ENCODE measurements at regions not wholly inside any gene's neighbourhood (a gene's known extent, or its start where the extent isn't known, plus 50 kb on each side); places are given as distances from the start of the nearest gene placed in this dataset.
"Not testable (repeated sequence)": the region's sequence is repeated elsewhere in the genome, so short reads cannot be mapped to it uniquely, and the experiment has no call there.

DNA sequence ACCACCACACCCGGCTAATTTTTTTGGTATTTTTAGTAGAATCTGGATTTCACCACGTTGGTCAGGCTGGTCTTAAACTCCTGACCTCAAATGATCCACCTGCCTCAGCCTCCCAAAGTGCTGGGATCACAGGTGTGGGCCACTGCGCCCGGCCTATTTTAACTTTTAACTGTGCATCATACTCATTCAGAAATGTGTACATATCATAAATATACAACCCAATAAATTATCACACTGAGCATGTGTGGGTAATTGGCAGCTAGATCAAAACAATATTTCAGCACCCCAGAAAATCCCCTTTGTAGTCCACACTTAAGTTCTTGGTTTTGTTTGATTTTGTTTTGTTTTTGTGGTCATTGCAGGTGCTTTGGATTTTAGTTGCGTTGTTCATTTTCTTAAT, 228.9 kb upstream of the ZNF217 start:
- H3K4me3 ChIP-seq (ENCODE audit: control insufficient read depth in 1 of 2, extremely low read depth in 1 of 2, low read length in 1 of 2), result no peak overlapping the region
- no peaks in the 10 kb centered on the region for H3K9me3 ChIP-seq
- peaks cover 0 to 10% (median 5%) of the 10 kb centered on the region in 3 donors for H3K9me3 Mint-ChIP-seq
- POLR2A ChIA-PET, result no interaction called here
- no peak overlapping the region for H3K27ac ChIP-seq (ENCODE audit: low read length)
- H3K4me3 Mint-ChIP-seq, result no peak overlapping the region
- 100% methylated on average over 1 of the region's 5 CpGs for WGBS (ENCODE audit: insufficient coverage)
- no peaks in the 10 kb centered on the region for H3K27me3 ChIP-seq (replicated peaks in 1 of 2; ENCODE audit: control insufficient read depth in 2 of 2, extremely low read depth in 1 of 2, insufficient read depth in 2 of 2, low read length in 1 of 2)
- CTCF ChIA-PET, result no interaction called here
- DNase-seq, result no peak
- peaks cover 7 to 17% (median 17%) of the 10 kb centered on the region in 3 donors for H3K4me1 Mint-ChIP-seq
- H3K36me3 ChIP-seq (ENCODE audit: control insufficient read depth in 2 of 2, extremely low read depth in 1 of 2, insufficient read depth in 1 of 2, low read length in 1 of 2), result no peaks in the 10 kb centered on the region
- no peaks in the 10 kb centered on the region for H3K27me3 Mint-ChIP-seq
- no peak for ATAC-seq (replicated peaks in 1 of 4)
- H3K4me1 ChIP-seq (ENCODE audit: control insufficient read depth in 1 of 2, extremely low read depth in 1 of 2, insufficient read depth in 2 of 2, low read length in 2 of 2), result peaks cover 0 to 3% of the 10 kb centered on the region in 2 experiments
- no peak overlapping the region for H3K27ac Mint-ChIP-seq
- no peaks in the 10 kb centered on the region for H3K36me3 Mint-ChIP-seq

DNA sequence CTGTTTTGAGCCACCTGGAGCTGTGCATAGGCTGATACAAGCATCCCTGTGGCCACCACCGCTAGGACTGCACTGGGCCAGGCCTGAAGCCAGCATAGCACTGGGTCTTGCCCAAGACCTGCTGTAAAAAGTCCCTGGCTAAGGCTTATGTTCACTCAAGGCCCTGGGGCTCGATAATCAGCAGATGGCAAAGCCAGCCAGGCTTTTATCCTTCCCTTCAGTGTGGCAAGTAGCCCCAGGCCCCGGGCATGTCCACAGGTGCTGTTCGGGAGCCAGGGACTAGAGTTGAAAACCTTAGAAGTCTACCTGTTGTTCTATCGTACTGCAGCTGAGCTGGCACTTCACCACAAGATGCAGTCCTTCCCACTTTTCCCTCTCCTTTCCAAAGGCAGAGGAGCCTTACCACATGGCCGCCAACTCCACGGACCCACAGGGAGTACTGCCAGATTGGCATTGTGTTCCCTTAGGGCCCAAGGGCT, 226.4 kb upstream of the ZNF217 start:
- no peaks in the 10 kb centered on the region for H3K36me3 Mint-ChIP-seq
- H3K27me3 Mint-ChIP-seq, result no peaks in the 10 kb centered on the region
- WGBS (ENCODE audit: insufficient coverage), result 94% methylated on average over 6 of the region's 7 CpGs
- DNase-seq, result no peak
- no peaks in the 10 kb centered on the region for H3K27me3 ChIP-seq (replicated peaks in 1 of 2; ENCODE audit: control insufficient read depth in 2 of 2, extremely low read depth in 1 of 2, insufficient read depth in 2 of 2, low read length in 1 of 2)
- H3K4me1 ChIP-seq (ENCODE audit: control insufficient read depth in 1 of 2, extremely low read depth in 1 of 2, insufficient read depth in 2 of 2, low read length in 2 of 2), result peaks cover 0 to 7% of the 10 kb centered on the region in 2 experiments
- ChIA-PET CTCF (interaction anchor here in 1 of 2 donors (0.6 kb wide), 1 partner anchor 10 kb away, joined by 3 read pairs; no protein-coding TSS in a partner anchor), POLR2A (no interaction called here)
- no peak overlapping the region for H3K4me3 Mint-ChIP-seq
- H3K27ac ChIP-seq (ENCODE audit: low read length), result no peak overlapping the region
- ATAC-seq (replicated peaks in 1 of 4), result no peak
- peaks cover 0 to 10% (median 5%) of the 10 kb centered on the region in 3 donors for H3K9me3 Mint-ChIP-seq
- no peaks in the 10 kb centered on the region for H3K36me3 ChIP-seq (ENCODE audit: control insufficient read depth in 2 of 2, extremely low read depth in 1 of 2, insufficient read depth in 1 of 2, low read length in 1 of 2)
- H3K27ac Mint-ChIP-seq, result no peak overlapping the region
- H3K9me3 ChIP-seq, result no peaks in the 10 kb centered on the region
- peaks cover 14 to 26% (median 22%) of the 10 kb centered on the region in 3 donors for H3K4me1 Mint-ChIP-seq
- H3K4me3 ChIP-seq (ENCODE audit: control insufficient read depth in 1 of 2, extremely low read depth in 1 of 2, low read length in 1 of 2), result no peak overlapping the region

DNA sequence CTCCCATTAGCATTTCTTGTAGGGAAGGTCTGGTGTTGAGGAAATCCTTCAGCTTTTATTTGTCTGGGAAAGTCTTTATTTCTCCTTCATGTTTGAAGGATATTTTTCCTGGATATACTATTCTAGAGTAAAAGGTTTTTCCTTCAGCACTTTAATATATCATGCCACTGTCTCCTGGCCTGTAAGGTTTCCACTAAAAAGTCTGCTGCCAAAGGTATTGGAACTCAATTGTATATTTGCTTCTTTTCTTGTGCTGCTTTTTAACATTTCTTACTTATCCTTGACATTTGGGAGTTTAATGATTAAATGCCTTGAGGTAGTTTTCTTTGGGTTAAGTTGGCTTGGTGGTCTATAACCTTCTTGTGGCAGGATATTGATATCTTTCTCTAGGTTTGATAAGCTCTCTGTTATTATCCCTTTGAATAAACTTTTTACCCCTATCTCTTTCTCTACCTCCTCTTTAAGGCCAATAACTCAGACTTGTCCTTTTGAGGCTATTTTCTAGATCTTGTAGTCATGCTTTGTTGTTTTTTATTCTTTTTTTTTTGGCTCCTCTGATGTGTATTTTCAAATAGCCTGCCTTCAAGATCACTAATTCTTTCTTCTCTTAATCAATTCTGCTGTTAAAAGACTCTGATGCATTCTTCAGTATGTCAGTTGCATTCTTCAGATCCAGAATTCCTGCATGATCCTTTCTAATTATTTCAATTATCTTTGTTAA, 225.0 kb upstream of the ZNF217 start:
- ATAC-seq (replicated peaks in 1 of 4) (no peak), DNase-seq (no peak)
- ChIA-PET CTCF (interaction anchor here in 1 of 2 donors (0.6 kb wide), 1 partner anchor 11 kb away, joined by 5 read pairs; no protein-coding TSS in a partner anchor), POLR2A (interaction anchor here in 1 of 2 donors (0.7 kb wide), 1 partner anchor 187 kb away, joined by 5 read pairs; no protein-coding TSS in a partner anchor)
- H3K4me1 Mint-ChIP-seq, result peaks cover 27 to 40% (median 34%) of the 10 kb centered on the region in 3 donors
- no peak overlapping the region for H3K4me3 Mint-ChIP-seq
- H3K36me3 Mint-ChIP-seq, result no peaks in the 10 kb centered on the region
- Histone ChIP-seq H3K4me3 (ENCODE audit: control insufficient read depth in 1 of 2, extremely low read depth in 1 of 2, low read length in 1 of 2) (no peak overlapping the region), H3K4me1 (ENCODE audit: control insufficient read depth in 1 of 2, extremely low read depth in 1 of 2, insufficient read depth in 2 of 2, low read length in 2 of 2) (peaks cover 10 to 13% of the 10 kb centered on the region in 2 experiments), H3K27ac (ENCODE audit: low read length) (no peak overlapping the region), H3K27me3 (replicated peaks in 1 of 2; ENCODE audit: control insufficient read depth in 2 of 2, extremely low read depth in 1 of 2, insufficient read depth in 2 of 2, low read length in 1 of 2) (no peaks in the 10 kb centered on the region), H3K9me3 (no peaks in the 10 kb centered on the region), H3K36me3 (ENCODE audit: control insufficient read depth in 2 of 2, extremely low read depth in 1 of 2, insufficient read depth in 1 of 2, low read length in 1 of 2) (no peaks in the 10 kb centered on the region)
- no peaks in the 10 kb centered on the region for H3K27me3 Mint-ChIP-seq
- H3K9me3 Mint-ChIP-seq, result peaks cover 0 to 10% (median 5%) of the 10 kb centered on the region in 3 donors
- peak overlapping the region; percentile 3 to 13 for H3K27ac Mint-ChIP-seq

DNA sequence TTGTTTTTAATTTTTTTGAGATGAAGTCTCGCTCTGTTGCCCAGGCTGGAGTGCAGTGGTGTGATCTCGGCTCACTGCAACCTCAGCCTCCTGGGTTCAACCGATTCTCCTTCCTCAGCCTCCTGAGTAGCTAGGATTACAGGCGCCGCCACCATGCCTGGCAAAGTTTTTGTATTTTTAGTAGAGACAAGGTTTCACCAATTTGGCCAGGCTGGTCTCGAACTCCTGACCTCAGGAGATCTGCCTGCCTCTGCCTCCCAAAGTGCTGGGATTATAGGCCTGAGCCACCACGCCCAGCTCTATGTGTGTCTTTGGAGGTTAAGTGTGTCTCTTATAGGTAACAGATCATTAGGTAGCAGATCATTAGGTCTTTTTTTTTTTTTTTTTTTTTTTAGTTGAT, 223.9 kb upstream of the ZNF217 start:
- ATAC-seq (replicated peaks in 1 of 4); H3K36me3 ChIP-seq (ENCODE audit: control insufficient read depth in 2 of 2, extremely low read depth in 1 of 2, insufficient read depth in 1 of 2, low read length in 1 of 2); H3K4me3 Mint-ChIP-seq; H3K27ac Mint-ChIP-seq; DNase-seq; H3K27me3 Mint-ChIP-seq; POLR2A ChIA-PET; H3K27ac ChIP-seq (ENCODE audit: low read length); H3K4me3 ChIP-seq (ENCODE audit: control insufficient read depth in 1 of 2, extremely low read depth in 1 of 2, low read length in 1 of 2); H3K36me3 Mint-ChIP-seq; H3K27me3 ChIP-seq (replicated peaks in 1 of 2; ENCODE audit: control insufficient read depth in 2 of 2, extremely low read depth in 1 of 2, insufficient read depth in 2 of 2, low read length in 1 of 2); H3K9me3 ChIP-seq; H3K9me3 Mint-ChIP-seq: not testable (repeated sequence)
- 100% methylated on average over 3 of the region's 7 CpGs for WGBS (ENCODE audit: insufficient coverage)
- H3K4me1 ChIP-seq (ENCODE audit: control insufficient read depth in 1 of 2, extremely low read depth in 1 of 2, insufficient read depth in 2 of 2, low read length in 2 of 2), result peaks cover 10 to 13% of the 10 kb centered on the region in 2 experiments
- CTCF ChIA-PET, result interaction anchor here (0.6 kb wide), 2 partner anchors 32 to 74 kb away, joined by 3 to 4 read pairs; no protein-coding TSS in a partner anchor
- H3K4me1 Mint-ChIP-seq, result peaks cover 27 to 40% (median 34%) of the 10 kb centered on the region in 3 donors

DNA sequence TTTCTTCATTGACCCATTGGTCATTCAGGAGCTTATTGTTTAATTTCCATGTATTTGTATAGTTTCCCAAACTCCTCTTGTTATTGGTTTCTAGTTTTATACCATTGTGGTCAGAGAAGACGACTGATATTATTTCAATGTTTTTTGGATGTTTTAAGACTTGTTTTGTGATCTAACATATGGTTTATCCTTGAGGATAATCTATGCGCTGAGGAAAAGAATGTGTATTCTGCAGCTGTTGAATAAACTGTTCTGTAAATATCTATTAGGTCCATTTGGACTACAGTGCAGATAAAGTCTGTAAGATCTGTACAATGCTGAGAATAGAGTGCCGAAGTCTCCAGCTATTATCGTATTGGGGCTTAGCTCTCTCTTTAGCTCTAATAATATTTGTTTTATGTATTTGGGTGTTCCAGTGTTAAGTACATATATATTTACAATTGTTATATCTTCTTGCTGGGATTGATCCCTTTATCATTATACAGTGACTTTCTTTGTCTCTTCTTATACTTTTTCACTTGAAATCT, 223.3 kb upstream of the ZNF217 start:
- Histone ChIP-seq H3K27me3 (replicated peaks in 1 of 2; ENCODE audit: control insufficient read depth in 2 of 2, extremely low read depth in 1 of 2, insufficient read depth in 2 of 2, low read length in 1 of 2) (no peaks in the 10 kb centered on the region), H3K4me1 (ENCODE audit: control insufficient read depth in 1 of 2, extremely low read depth in 1 of 2, insufficient read depth in 2 of 2, low read length in 2 of 2) (peaks cover 10 to 13% of the 10 kb centered on the region in 2 experiments), H3K4me3 (ENCODE audit: control insufficient read depth in 1 of 2, extremely low read depth in 1 of 2, low read length in 1 of 2) (no peak overlapping the region), H3K9me3 (no peaks in the 10 kb centered on the region), H3K27ac (ENCODE audit: low read length) (no peak overlapping the region), H3K36me3 (ENCODE audit: control insufficient read depth in 2 of 2, extremely low read depth in 1 of 2, insufficient read depth in 1 of 2, low read length in 1 of 2) (no peaks in the 10 kb centered on the region)
- DNase-seq (no peak), ATAC-seq (replicated peaks in 1 of 4) (no peak)
- ChIA-PET POLR2A (interaction anchor here in 1 of 2 donors (0.6 kb wide), 1 partner anchor 897 kb away, joined by 3 read pairs; no protein-coding TSS in a partner anchor), CTCF (interaction anchor here (0.6 kb wide), 2 partner anchors 32 to 111 kb away, joined by 3 to 4 read pairs; no protein-coding TSS in a partner anchor)
- H3K4me1 Mint-ChIP-seq, result peaks cover 27 to 40% (median 34%) of the 10 kb centered on the region in 3 donors
- no peaks in the 10 kb centered on the region for H3K36me3 Mint-ChIP-seq
- WGBS (ENCODE audit: insufficient coverage), result 100% methylated on average over 1 of the region's 4 CpGs
- no peaks in the 10 kb centered on the region for H3K27me3 Mint-ChIP-seq
- no peak overlapping the region for H3K27ac Mint-ChIP-seq
- no peak overlapping the region for H3K4me3 Mint-ChIP-seq
- H3K9me3 Mint-ChIP-seq, result peaks cover 0 to 10% (median 5%) of the 10 kb centered on the region in 3 donors

DNA sequence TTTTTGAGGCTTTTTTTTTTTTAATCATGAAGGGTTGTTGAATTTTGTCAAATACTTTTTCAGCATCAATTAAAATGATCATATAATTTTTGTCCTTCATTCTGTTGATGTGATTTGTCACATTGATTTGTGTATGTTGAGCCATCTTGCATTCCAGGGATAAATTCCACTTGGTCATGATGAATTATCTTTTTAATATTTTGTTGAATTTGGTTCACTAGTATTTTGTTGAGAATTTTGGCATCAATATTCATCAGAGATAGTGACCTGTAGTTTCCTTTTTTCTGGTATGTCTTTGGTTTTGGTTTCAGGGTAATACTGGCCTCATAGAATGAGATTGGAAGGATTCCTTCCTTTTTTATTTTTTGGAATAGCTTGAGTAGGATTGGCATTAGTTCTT, 221.9 kb upstream of the ZNF217 start:
- Histone ChIP-seq H3K36me3 (ENCODE audit: control insufficient read depth in 2 of 2, extremely low read depth in 1 of 2, insufficient read depth in 1 of 2, low read length in 1 of 2) (no peaks in the 10 kb centered on the region), H3K4me3 (ENCODE audit: control insufficient read depth in 1 of 2, extremely low read depth in 1 of 2, low read length in 1 of 2) (no peak overlapping the region), H3K4me1 (ENCODE audit: control insufficient read depth in 1 of 2, extremely low read depth in 1 of 2, insufficient read depth in 2 of 2, low read length in 2 of 2) (peaks cover 10 to 13% of the 10 kb centered on the region in 2 experiments), H3K27me3 (replicated peaks in 1 of 2; ENCODE audit: control insufficient read depth in 2 of 2, extremely low read depth in 1 of 2, insufficient read depth in 2 of 2, low read length in 1 of 2) (no peaks in the 10 kb centered on the region), H3K9me3 (no peaks in the 10 kb centered on the region), H3K27ac (ENCODE audit: low read length) (peak overlapping the region; percentile 1)
- no peak for ATAC-seq (replicated peaks in 1 of 4)
- peak overlapping the region; percentile 63 to 87 for H3K27ac Mint-ChIP-seq
- ChIA-PET CTCF (no interaction called here), POLR2A (no interaction called here)
- no peaks in the 10 kb centered on the region for H3K27me3 Mint-ChIP-seq
- no peaks in the 10 kb centered on the region for H3K36me3 Mint-ChIP-seq
- no peak overlapping the region for H3K4me3 Mint-ChIP-seq
- DNase-seq, result no peak
- H3K9me3 Mint-ChIP-seq, result peaks cover 0 to 10% (median 5%) of the 10 kb centered on the region in 3 donors
- H3K4me1 Mint-ChIP-seq, result peaks cover 27 to 40% (median 34%) of the 10 kb centered on the region in 3 donors
